ENCODE measurements at regions not wholly inside any gene's neighbourhood (a gene's known extent, or its start where the extent isn't known, plus 50 kb on each side); places are given as distances from the start of the nearest gene placed in this dataset.

DNA sequence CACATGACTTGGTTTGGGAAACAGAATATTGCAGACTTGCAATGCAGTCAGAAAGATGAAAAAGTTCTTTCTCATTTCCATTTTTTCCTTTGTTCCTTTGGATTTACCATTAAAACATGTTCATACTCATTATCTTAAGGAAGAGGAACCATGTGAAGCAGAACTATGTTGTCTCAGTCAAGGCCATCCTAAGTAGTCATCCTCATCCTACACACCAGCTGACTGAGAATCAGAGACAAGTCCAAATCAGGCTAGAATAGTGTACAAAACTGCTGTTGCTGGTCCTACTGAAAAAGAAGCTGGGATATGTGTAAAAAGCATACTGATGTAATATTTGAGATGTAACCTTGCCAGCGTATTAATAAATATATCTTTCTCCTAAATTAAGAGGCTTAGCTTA is 433.4 kb downstream of the SLITRK5 start:
- no peak overlapping the region for H3K4me2 ChIP-seq (ENCODE audit: low read length)
- TF ChIP-seq EZH2phosphoT487 (IDR thresholded peaks at IDR 0.05; ENCODE audit: low read depth), result no peak
- TF ChIP-seq, protein P1, sequence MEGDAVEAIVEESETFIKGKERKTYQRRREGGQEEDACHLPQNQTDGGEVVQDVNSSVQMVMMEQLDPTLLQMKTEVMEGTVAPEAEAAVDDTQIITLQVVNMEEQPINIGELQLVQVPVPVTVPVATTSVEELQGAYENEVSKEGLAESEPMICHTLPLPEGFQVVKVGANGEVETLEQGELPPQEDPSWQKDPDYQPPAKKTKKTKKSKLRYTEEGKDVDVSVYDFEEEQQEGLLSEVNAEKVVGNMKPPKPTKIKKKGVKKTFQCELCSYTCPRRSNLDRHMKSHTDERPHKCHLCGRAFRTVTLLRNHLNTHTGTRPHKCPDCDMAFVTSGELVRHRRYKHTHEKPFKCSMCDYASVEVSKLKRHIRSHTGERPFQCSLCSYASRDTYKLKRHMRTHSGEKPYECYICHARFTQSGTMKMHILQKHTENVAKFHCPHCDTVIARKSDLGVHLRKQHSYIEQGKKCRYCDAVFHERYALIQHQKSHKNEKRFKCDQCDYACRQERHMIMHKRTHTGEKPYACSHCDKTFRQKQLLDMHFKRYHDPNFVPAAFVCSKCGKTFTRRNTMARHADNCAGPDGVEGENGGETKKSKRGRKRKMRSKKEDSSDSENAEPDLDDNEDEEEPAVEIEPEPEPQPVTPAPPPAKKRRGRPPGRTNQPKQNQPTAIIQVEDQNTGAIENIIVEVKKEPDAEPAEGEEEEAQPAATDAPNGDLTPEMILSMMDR (IDR thresholded peaks at IDR 0.05; ENCODE audit: low read depth, low read length), result no peak

DNA sequence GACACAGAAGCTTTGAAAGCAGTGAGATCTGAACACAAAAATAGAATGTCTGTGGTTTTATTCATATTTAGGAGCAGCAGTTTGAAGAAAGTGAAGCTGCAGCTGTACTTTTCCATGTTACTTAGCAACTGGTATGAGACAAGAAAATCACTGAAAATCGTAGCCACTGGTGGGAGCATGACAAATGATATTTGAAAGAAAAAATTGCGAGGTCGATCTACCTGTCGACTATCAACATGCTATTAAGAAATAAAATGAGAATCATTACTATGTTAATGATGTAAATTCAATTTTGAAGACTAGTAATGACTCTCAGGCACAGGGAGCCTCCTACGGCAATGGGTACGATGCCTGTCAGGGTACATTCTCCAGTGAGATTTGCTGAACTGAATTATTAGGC is 436.4 kb downstream of the SLITRK5 start:
- Histone ChIP-seq H3K27ac (ENCODE audit: low read length) (no peak overlapping the region), H3K4me2 (ENCODE audit: low read length) (no peak overlapping the region), H3K4me3 (ENCODE audit: low read length) (no peak overlapping the region), H3K27me3 (ENCODE audit: low read depth, low read length) (no peaks in the 10 kb centered on the region), H3K4me1 (ENCODE audit: low read length) (no peaks in the 10 kb centered on the region), H3K79me2 (ENCODE audit: low read length) (no peaks in the 10 kb centered on the region), H3K36me3 (replicated peaks; ENCODE audit: low read depth, low read length) (no peaks in the 10 kb centered on the region), H3K9me3 (ENCODE audit: insufficient read depth, low read length) (no peaks in the 10 kb centered on the region), H3K9ac (ENCODE audit: low read length) (no peak overlapping the region), H4K20me1 (ENCODE audit: insufficient read depth, low read length) (no peaks in the 10 kb centered on the region), H2AFZ (ENCODE audit: low read depth, low read length) (no peak overlapping the region)
- TF ChIP-seq EZH2phosphoT487 (IDR thresholded peaks at IDR 0.05; ENCODE audit: low read depth), result no peak
- TF ChIP-seq, protein P1 (IDR thresholded peaks at IDR 0.05; ENCODE audit: low read depth, low read length), result no peak

More for the DNA sequence above, 433.4 kb downstream of the SLITRK5 start:
- Histone ChIP-seq H3K9me3 (ENCODE audit: insufficient read depth, low read length) (no peaks in the 10 kb centered on the region), H4K20me1 (ENCODE audit: insufficient read depth, low read length) (no peaks in the 10 kb centered on the region), H3K9ac (ENCODE audit: low read length) (no peak overlapping the region), H2AFZ (ENCODE audit: low read depth, low read length) (0 out of 2 replicates have a peak overlapping the region, but pooled peaks have one; percentile 7), H3K79me2 (ENCODE audit: low read length) (no peaks in the 10 kb centered on the region), H3K4me3 (ENCODE audit: low read length) (no peak overlapping the region), H3K36me3 (replicated peaks; ENCODE audit: low read depth, low read length) (no peaks in the 10 kb centered on the region), H3K27me3 (ENCODE audit: low read depth, low read length) (no peaks in the 10 kb centered on the region), H3K4me1 (ENCODE audit: low read length) (no peaks in the 10 kb centered on the region), H3K27ac (ENCODE audit: low read length) (no peak overlapping the region)

DNA sequence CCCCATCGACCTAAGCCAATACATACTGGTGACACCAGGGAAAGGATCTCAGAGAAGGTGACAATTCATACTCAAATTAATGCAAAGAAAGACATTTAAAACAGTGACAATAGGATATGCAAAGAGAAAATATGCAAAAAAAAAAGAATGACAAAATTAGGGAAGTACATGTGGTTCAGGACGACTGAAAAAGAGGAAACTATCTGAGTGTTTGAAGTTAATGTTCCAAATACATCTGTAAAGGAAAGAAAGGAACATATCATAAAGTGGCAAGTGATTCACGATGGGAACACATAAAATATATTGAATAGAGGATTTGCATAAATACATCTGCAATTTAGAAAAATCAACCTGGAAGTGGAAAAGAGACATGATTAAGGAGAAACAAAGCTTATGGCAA is 441.4 kb downstream of the SLITRK5 start:
- H3K4me1 ChIP-seq (ENCODE audit: low read length), result no peaks in the 10 kb centered on the region
- H3K27ac ChIP-seq (ENCODE audit: low read length), result no peak overlapping the region
- no peak overlapping the region for H2AFZ ChIP-seq (ENCODE audit: low read depth, low read length)
- H4K20me1 ChIP-seq (ENCODE audit: insufficient read depth, low read length), result no peaks in the 10 kb centered on the region
- TF ChIP-seq EZH2phosphoT487 (IDR thresholded peaks at IDR 0.05; ENCODE audit: low read depth), result no peak
- TF ChIP-seq, protein P1 (IDR thresholded peaks at IDR 0.05; ENCODE audit: low read depth, low read length), result no peak
- no peaks in the 10 kb centered on the region for H3K36me3 ChIP-seq (replicated peaks; ENCODE audit: low read depth, low read length)
- H3K27me3 ChIP-seq (ENCODE audit: low read depth, low read length), result no peaks in the 10 kb centered on the region
- H3K9me3 ChIP-seq (ENCODE audit: insufficient read depth, low read length), result no peaks in the 10 kb centered on the region
- no peak overlapping the region for H3K4me2 ChIP-seq (ENCODE audit: low read length)
- no peaks in the 10 kb centered on the region for H3K79me2 ChIP-seq (ENCODE audit: low read length)
- no peak overlapping the region for H3K4me3 ChIP-seq (ENCODE audit: low read length)
- no peak overlapping the region for H3K9ac ChIP-seq (ENCODE audit: low read length)

DNA sequence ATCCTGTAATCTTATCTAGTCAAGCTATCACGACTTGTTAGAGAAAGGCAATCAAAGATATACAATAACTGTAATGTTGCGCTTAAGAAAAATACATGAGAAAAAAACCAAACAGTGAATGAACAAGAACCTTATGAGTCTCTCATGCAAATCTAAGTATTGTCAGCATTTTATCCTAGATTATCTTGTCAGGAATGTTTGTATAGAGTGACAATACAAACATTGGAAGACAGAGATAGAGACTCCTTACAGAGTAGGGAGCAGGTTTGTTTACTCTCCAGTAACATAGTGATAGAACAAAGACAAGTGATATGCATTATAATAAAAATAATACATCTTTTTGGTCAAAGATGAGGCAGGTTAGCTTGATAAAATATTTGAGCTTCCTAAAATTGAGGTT is 444.8 kb downstream of the SLITRK5 start:
- Histone ChIP-seq H3K79me2 (ENCODE audit: low read length) (no peaks in the 10 kb centered on the region), H3K9me3 (ENCODE audit: insufficient read depth, low read length) (no peaks in the 10 kb centered on the region), H3K4me3 (ENCODE audit: low read length) (no peak overlapping the region), H4K20me1 (ENCODE audit: insufficient read depth, low read length) (no peaks in the 10 kb centered on the region), H3K9ac (ENCODE audit: low read length) (no peak overlapping the region), H3K4me2 (ENCODE audit: low read length) (no peak overlapping the region), H3K36me3 (replicated peaks; ENCODE audit: low read depth, low read length) (no peaks in the 10 kb centered on the region), H3K27ac (ENCODE audit: low read length) (no peak overlapping the region), H3K4me1 (ENCODE audit: low read length) (no peaks in the 10 kb centered on the region), H2AFZ (ENCODE audit: low read depth, low read length) (no peak overlapping the region), H3K27me3 (ENCODE audit: low read depth, low read length) (no peaks in the 10 kb centered on the region)
- TF ChIP-seq, protein P1 (IDR thresholded peaks at IDR 0.05; ENCODE audit: low read depth, low read length), result no peak
- no peak for TF ChIP-seq EZH2phosphoT487 (IDR thresholded peaks at IDR 0.05; ENCODE audit: low read depth)

All from OCI-LY3 (cell line).